ENCODE measurements at regions not wholly inside any gene's neighbourhood (a gene's known extent, or its start where the extent isn't known, plus 50 kb on each side); places are given as distances from the start of the nearest gene placed in this dataset.
"Not testable (repeated sequence)": the region's sequence is repeated elsewhere in the genome, so short reads cannot be mapped to it uniquely, and the experiment has no call there.

- H3K27ac ChIP-seq (ENCODE audit: low read length), result no peak overlapping the region
- no peaks in the 10 kb centered on the region for H3K4me1 ChIP-seq (ENCODE audit: control insufficient read depth, insufficient read depth, low read length)
- no peak for DNase-seq (ENCODE audit: low read depth, low spot score)
- no peaks in the 10 kb centered on the region for H3K9me3 ChIP-seq (ENCODE audit: control insufficient read depth, insufficient read depth, low read length)
- WGBS (ENCODE audit: insufficient coverage, insufficient read length), result no CpG with 5 or more reads among the region's 1 CpG
- H3K36me3 ChIP-seq (ENCODE audit: control insufficient read depth, insufficient read depth, low read length), result no peaks in the 10 kb centered on the region
- no peak overlapping the region for H3K4me3 ChIP-seq (ENCODE audit: low read length)
- H3K27me3 ChIP-seq (ENCODE audit: control insufficient read depth, insufficient read depth, low read length), result no peaks in the 10 kb centered on the region
Measured at GRCh38 chr13:81203783-81204182, 862.9 kb upstream of the SPRY2 start.

GRCh38 chr13:81199956-81200355, 859.0 kb upstream of the SPRY2 start:
- Histone ChIP-seq H3K27ac (ENCODE audit: low read length) (no peak overlapping the region), H3K27me3 (ENCODE audit: control insufficient read depth, insufficient read depth, low read length) (no peaks in the 10 kb centered on the region), H3K36me3 (ENCODE audit: control insufficient read depth, insufficient read depth, low read length) (no peaks in the 10 kb centered on the region), H3K9me3 (ENCODE audit: control insufficient read depth, insufficient read depth, low read length) (no peaks in the 10 kb centered on the region), H3K4me1 (ENCODE audit: control insufficient read depth, insufficient read depth, low read length) (no peaks in the 10 kb centered on the region), H3K4me3 (ENCODE audit: low read length) (no peak overlapping the region)
- no peak for DNase-seq (ENCODE audit: low read depth, low spot score)
- no CpG with 5 or more reads among the region's 4 CpGs for WGBS (ENCODE audit: insufficient coverage, insufficient read length)

GRCh38 chr13:81197966-81198365, 857.0 kb upstream of the SPRY2 start:
- DNase-seq (ENCODE audit: low read depth, low spot score), result no peak
- no peak overlapping the region for H3K4me3 ChIP-seq (ENCODE audit: low read length)
- no peaks in the 10 kb centered on the region for H3K9me3 ChIP-seq (ENCODE audit: control insufficient read depth, insufficient read depth, low read length)
- no peaks in the 10 kb centered on the region for H3K27me3 ChIP-seq (ENCODE audit: control insufficient read depth, insufficient read depth, low read length)
- no peaks in the 10 kb centered on the region for H3K4me1 ChIP-seq (ENCODE audit: control insufficient read depth, insufficient read depth, low read length)
- WGBS (ENCODE audit: insufficient coverage, insufficient read length), result 100% methylated on average over 1 of the region's 3 CpGs
- H3K27ac ChIP-seq (ENCODE audit: low read length), result no peak overlapping the region
- H3K36me3 ChIP-seq (ENCODE audit: control insufficient read depth, insufficient read depth, low read length), result no peaks in the 10 kb centered on the region

GRCh38 chr13:81197483-81197882, 856.6 kb upstream of the SPRY2 start:
- no peaks in the 10 kb centered on the region for H3K4me1 ChIP-seq (ENCODE audit: control insufficient read depth, insufficient read depth, low read length)
- no peaks in the 10 kb centered on the region for H3K27me3 ChIP-seq (ENCODE audit: control insufficient read depth, insufficient read depth, low read length)
- DNase-seq (ENCODE audit: low read depth, low spot score), result no peak
- H3K27ac ChIP-seq (ENCODE audit: low read length), result no peak overlapping the region
- H3K4me3 ChIP-seq (ENCODE audit: low read length), result no peak overlapping the region
- H3K36me3 ChIP-seq (ENCODE audit: control insufficient read depth, insufficient read depth, low read length), result no peaks in the 10 kb centered on the region
- WGBS (ENCODE audit: insufficient coverage, insufficient read length), result no CpG with 5 or more reads among the region's 1 CpG
- H3K9me3 ChIP-seq (ENCODE audit: control insufficient read depth, insufficient read depth, low read length), result no peaks in the 10 kb centered on the region

- Histone ChIP-seq H3K4me3 (ENCODE audit: low read length) (no peak overlapping the region), H3K27ac (ENCODE audit: low read length) (no peak overlapping the region), H3K9me3 (ENCODE audit: control insufficient read depth, insufficient read depth, low read length) (no peaks in the 10 kb centered on the region), H3K4me1 (ENCODE audit: control insufficient read depth, insufficient read depth, low read length) (no peaks in the 10 kb centered on the region), H3K36me3 (ENCODE audit: control insufficient read depth, insufficient read depth, low read length) (no peaks in the 10 kb centered on the region), H3K27me3 (ENCODE audit: control insufficient read depth, insufficient read depth, low read length) (no peaks in the 10 kb centered on the region)
- no peak for DNase-seq (ENCODE audit: low read depth, low spot score)
Measured at GRCh38 chr13:81194362-81194761, 853.4 kb upstream of the SPRY2 start.

- no CpG with 5 or more reads among the region's 3 CpGs for WGBS (ENCODE audit: insufficient coverage, insufficient read length)
Measured at GRCh38 chr13:81184556-81185265, 843.8 kb upstream of the SPRY2 start.

GRCh38 chr13:81172603-81173002, 831.7 kb upstream of the SPRY2 start:
- no peaks in the 10 kb centered on the region; the same call in 1 of the 2 replicates for H3K27me3 ChIP-seq (ENCODE audit: control insufficient read depth, insufficient read depth, low read length)
- no peaks in the 10 kb centered on the region for H3K4me1 ChIP-seq (ENCODE audit: control insufficient read depth, insufficient read depth, low read length)
- no CpG with 5 or more reads among the region's 3 CpGs for WGBS (ENCODE audit: insufficient coverage, insufficient read length)
- H3K9me3 ChIP-seq (ENCODE audit: control insufficient read depth, insufficient read depth, low read length), result no peaks in the 10 kb centered on the region
- no peak for DNase-seq (ENCODE audit: low read depth, low spot score)
- H3K36me3 ChIP-seq (ENCODE audit: control insufficient read depth, insufficient read depth, low read length), result no peaks in the 10 kb centered on the region
- H3K4me3 ChIP-seq (ENCODE audit: low read length), result no peak overlapping the region
- no peak overlapping the region for H3K27ac ChIP-seq (ENCODE audit: low read length)

More at GRCh38 chr13:81184556-81185265, 843.8 kb upstream of the SPRY2 start:
- Histone ChIP-seq H3K27ac (ENCODE audit: low read length) (no peak overlapping the region), H3K27me3 (ENCODE audit: control insufficient read depth, insufficient read depth, low read length) (no peaks in the 10 kb centered on the region), H3K4me3 (ENCODE audit: low read length) (no peak overlapping the region), H3K36me3 (ENCODE audit: control insufficient read depth, insufficient read depth, low read length) (no peaks in the 10 kb centered on the region), H3K9me3 (ENCODE audit: control insufficient read depth, insufficient read depth, low read length) (no peaks in the 10 kb centered on the region), H3K4me1 (ENCODE audit: control insufficient read depth, insufficient read depth, low read length) (no peaks in the 10 kb centered on the region)
- DNase-seq (ENCODE audit: low read depth, low spot score), result no peak

GRCh38 chr13:81171065-81171647, 830.2 kb upstream of the SPRY2 start:
- no peaks in the 10 kb centered on the region for H3K4me1 ChIP-seq (ENCODE audit: control insufficient read depth, insufficient read depth, low read length)
- H3K36me3 ChIP-seq (ENCODE audit: control insufficient read depth, insufficient read depth, low read length), result no peaks in the 10 kb centered on the region
- WGBS (ENCODE audit: insufficient coverage, insufficient read length), result no CpG with 5 or more reads among the region's 3 CpGs
- no peaks in the 10 kb centered on the region for H3K9me3 ChIP-seq (ENCODE audit: control insufficient read depth, insufficient read depth, low read length)
- DNase-seq (ENCODE audit: low read depth, low spot score), result peak; percentile 5
- H3K27ac ChIP-seq (ENCODE audit: low read length), result no peak overlapping the region
- H3K4me3 ChIP-seq (ENCODE audit: low read length), result no peak overlapping the region
- H3K27me3 ChIP-seq (ENCODE audit: control insufficient read depth, insufficient read depth, low read length), result no peaks in the 10 kb centered on the region; the same call in 1 of the 2 replicates

- H3K4me1 ChIP-seq (ENCODE audit: control insufficient read depth, insufficient read depth, low read length); H3K9me3 ChIP-seq (ENCODE audit: control insufficient read depth, insufficient read depth, low read length); H3K36me3 ChIP-seq (ENCODE audit: control insufficient read depth, insufficient read depth, low read length); H3K27ac ChIP-seq (ENCODE audit: low read length); H3K27me3 ChIP-seq (ENCODE audit: control insufficient read depth, insufficient read depth, low read length); H3K4me3 ChIP-seq (ENCODE audit: low read length); DNase-seq (ENCODE audit: low read depth, low spot score): not testable (repeated sequence)
- no CpG with 5 or more reads among the region's 1 CpG for WGBS (ENCODE audit: insufficient coverage, insufficient read length)
Measured at GRCh38 chr13:81163823-81164222, 822.9 kb upstream of the SPRY2 start.

GRCh38 chr13:81153478-81153877, 812.6 kb upstream of the SPRY2 start:
- Histone ChIP-seq H3K4me3 (ENCODE audit: low read length) (no peak overlapping the region), H3K4me1 (ENCODE audit: control insufficient read depth, insufficient read depth, low read length) (no peaks in the 10 kb centered on the region), H3K27ac (ENCODE audit: low read length) (no peak overlapping the region), H3K36me3 (ENCODE audit: control insufficient read depth, insufficient read depth, low read length) (no peaks in the 10 kb centered on the region), H3K9me3 (ENCODE audit: control insufficient read depth, insufficient read depth, low read length) (no peaks in the 10 kb centered on the region), H3K27me3 (ENCODE audit: control insufficient read depth, insufficient read depth, low read length) (no peaks in the 10 kb centered on the region)
- DNase-seq (ENCODE audit: low read depth, low spot score), result no peak
- WGBS (ENCODE audit: insufficient coverage, insufficient read length), result no CpG with 5 or more reads among the region's 2 CpGs

GRCh38 chr13:81148822-81149221, 807.9 kb upstream of the SPRY2 start:
- no CpG with 5 or more reads among the region's 2 CpGs for WGBS (ENCODE audit: insufficient coverage, insufficient read length)
- no peaks in the 10 kb centered on the region for H3K4me1 ChIP-seq (ENCODE audit: control insufficient read depth, insufficient read depth, low read length)
- DNase-seq (ENCODE audit: low read depth, low spot score), result no peak

More at GRCh38 chr13:81148822-81149221, 807.9 kb upstream of the SPRY2 start:
- Histone ChIP-seq H3K36me3 (ENCODE audit: control insufficient read depth, insufficient read depth, low read length) (no peaks in the 10 kb centered on the region), H3K27me3 (ENCODE audit: control insufficient read depth, insufficient read depth, low read length) (no peaks in the 10 kb centered on the region), H3K4me3 (ENCODE audit: low read length) (no peak overlapping the region), H3K27ac (ENCODE audit: low read length) (no peak overlapping the region), H3K9me3 (ENCODE audit: control insufficient read depth, insufficient read depth, low read length) (no peaks in the 10 kb centered on the region; the same call in 1 of the 2 replicates)
